AG09319 (cell line): ENCODE measurements at regions not wholly inside any gene's neighbourhood (a gene's known extent, or its start where the extent isn't known, plus 50 kb on each side); places are given as distances from the start of the nearest gene placed in this dataset.
"Not testable (repeated sequence)": the region's sequence is repeated elsewhere in the genome, so short reads cannot be mapped to it uniquely, and the experiment has no call there.

Experiments
- DNase-seq: peaks from one replicate; pipeline ENCODE4 v3.0.0-alpha.2; 2010; ENCODE audit warnings: low read depth; ENCODE audit errors: extremely low read depth
- TF ChIP-seq, protein P1 (sequence below): IDR thresholded peaks from 2 replicates; pipeline ENCODE4 v1.5.1; 2011; ENCODE audit warnings: low read depth, mild to moderate bottlenecking, inconsistent platforms, low read length, moderate library complexity

DNA sequence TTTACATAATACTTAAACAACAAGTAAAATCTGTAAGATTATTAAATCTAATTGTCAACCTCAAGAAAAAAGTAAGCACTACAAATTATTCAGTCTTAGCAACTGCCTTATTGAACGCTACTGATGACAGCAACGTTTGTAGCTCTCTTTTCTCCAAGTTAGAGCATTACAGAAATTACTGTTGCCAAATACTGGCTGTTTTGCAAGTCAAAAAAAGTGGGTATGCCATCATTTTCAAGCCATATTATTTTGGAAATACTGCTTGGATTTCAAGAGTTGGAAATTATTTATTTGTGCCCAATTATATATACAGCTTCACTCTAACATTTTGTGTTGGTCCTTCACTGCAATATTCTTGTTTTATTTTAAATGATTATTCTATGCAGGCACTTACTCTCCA, 221.7 kb downstream of the CXXC4 start:
- no peak for DNase-seq
- TF ChIP-seq, protein P1, sequence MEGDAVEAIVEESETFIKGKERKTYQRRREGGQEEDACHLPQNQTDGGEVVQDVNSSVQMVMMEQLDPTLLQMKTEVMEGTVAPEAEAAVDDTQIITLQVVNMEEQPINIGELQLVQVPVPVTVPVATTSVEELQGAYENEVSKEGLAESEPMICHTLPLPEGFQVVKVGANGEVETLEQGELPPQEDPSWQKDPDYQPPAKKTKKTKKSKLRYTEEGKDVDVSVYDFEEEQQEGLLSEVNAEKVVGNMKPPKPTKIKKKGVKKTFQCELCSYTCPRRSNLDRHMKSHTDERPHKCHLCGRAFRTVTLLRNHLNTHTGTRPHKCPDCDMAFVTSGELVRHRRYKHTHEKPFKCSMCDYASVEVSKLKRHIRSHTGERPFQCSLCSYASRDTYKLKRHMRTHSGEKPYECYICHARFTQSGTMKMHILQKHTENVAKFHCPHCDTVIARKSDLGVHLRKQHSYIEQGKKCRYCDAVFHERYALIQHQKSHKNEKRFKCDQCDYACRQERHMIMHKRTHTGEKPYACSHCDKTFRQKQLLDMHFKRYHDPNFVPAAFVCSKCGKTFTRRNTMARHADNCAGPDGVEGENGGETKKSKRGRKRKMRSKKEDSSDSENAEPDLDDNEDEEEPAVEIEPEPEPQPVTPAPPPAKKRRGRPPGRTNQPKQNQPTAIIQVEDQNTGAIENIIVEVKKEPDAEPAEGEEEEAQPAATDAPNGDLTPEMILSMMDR: no peak

DNA sequence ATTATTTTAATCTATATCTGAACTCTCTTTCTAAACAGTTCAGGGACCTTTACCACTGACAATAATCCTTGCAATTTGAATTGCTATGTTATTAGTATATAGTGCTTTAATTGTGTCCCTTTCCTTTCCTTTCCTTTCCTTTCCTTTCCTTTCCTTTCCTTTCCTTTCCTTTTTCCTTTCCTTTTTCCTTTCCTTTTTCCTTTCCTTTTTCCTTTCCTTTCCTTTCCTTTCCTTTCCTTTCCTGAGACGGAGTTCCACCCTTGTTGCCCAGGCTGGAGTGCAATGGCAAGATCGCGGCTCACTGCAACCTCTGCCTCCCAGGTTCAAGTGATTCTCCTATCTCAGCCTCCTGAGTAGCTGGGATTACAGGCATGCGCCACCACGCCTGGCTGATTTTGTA, 225.1 kb downstream of the CXXC4 start:
- DNase-seq: not testable (repeated sequence)

DNA sequence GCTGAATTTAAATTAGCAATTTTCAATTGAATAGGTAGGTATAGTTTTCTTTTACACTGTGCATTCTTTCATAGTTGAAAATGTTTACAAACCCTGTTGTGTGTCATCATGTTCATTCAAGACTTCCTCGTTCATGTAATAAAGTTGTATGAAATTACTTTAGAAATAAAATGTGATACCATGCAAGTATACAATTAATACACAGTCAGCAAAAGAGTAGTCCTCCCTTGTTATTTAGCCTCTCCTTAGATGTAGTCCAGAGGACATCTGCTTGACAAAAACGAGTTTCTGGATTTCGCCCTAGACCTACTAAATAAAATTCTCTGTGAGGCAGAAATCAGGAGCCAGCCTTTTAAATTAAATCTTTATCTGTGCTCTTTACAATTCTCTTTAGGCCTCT, 231.6 kb downstream of the CXXC4 start:
- no peak for DNase-seq
- TF ChIP-seq, protein P1: no peak

DNA sequence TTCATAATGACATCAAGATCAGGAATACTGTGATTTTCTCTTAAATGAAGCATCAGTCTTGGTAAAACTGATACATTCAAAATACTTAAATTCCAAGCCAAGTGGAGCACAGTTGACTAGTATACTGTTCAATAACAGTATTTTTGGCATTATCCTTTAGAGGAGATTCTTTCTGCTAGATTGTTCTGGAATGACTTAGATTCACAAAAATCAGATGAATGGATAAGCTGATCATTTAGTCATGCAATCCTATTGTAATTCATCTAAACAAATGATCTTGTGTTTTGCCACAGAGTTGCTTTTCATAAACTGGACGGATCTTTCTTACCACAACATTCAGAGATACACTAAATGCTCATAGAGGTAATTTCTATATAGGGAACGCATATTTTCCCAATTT, 232.0 kb downstream of the CXXC4 start:
- no peak for DNase-seq
- TF ChIP-seq, protein P1: no peak

DNA sequence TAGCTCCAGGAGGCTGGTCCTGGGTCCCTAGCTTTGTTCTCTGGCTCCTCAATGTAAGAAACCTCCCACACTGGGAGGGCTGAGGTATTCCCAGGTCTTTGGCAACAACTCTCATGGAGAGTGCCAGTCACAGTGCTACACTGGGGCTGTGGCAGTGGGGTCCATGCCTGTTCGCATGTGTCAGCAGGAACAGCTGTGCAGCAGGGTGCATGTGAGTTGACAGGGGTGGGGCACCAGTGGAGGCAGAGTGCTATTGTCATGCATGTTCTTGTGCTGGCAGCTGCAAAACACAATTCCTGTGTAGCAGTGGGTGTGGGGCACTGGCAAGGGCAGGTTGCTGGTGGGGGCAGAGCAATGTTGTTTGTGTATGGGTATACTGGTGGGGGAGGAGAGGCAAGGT, 246.0 kb downstream of the CXXC4 start:
- TF ChIP-seq, protein P1: no peak
- DNase-seq: no peak

DNA sequence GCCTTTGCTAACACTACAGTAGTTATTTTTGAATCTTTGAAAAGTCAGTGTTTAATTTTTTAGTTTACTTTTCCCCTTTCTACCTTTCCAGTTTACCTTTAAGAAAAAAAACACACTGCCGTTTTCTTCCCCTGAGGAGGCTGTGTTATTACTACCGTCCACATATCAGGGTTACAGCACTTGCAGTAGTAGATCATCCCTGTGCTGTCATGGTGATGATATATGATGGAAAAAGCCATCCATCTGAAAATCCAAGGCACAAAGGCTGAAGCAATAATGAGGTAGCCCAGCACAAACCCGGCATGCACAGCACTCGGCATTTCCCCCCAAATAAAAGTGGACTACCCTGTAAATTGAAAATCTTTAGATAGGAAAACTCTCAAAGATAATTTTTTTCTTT, 258.7 kb downstream of the CXXC4 start:
- TF ChIP-seq, protein P1: no peak
- DNase-seq: no peak

DNA sequence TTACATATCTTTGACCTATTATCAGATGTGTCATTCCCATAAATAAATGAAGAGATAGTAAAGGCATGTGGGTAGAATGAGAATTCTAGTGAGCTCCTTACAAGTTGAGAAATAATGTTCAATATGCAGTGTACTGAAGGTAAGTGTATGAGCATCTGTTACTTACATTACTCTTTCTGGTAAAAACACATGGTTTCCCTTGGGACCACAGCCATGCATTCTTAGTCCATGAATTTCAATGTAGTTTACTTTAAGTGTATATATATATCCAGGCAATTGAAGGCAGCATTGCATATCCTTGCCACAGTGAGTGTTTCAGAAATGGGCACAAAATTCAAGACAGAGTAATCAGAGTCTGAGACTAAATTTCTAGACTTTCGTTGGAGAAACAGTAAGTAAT, 277.2 kb downstream of the CXXC4 start:
- DNase-seq: no peak
- TF ChIP-seq, protein P1: no peak

DNA sequence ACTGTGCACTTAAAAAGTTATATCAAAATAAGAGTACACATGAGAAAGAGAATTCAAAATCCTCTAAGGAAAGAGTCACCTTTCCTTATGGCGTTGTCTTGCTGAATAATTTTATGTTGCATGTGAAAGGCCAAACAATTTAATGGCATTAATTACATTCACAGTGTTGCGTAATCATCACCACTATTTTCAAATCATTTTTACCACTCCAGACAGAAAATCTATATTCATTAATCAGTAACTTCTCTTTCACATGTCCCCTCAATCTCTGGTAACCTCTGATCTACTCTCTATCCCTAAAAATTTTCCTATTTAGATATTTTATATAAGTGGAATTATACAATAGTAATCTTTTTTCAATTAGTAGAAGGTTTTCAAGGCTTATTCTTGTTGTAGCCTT, 283.0 kb downstream of the CXXC4 start:
- DNase-seq: no peak
- TF ChIP-seq, protein P1: no peak
